ENCODE measurements at regions not wholly inside any gene's neighbourhood (a gene's known extent, or its start where the extent isn't known, plus 50 kb on each side); places are given as distances from the start of the nearest gene placed in this dataset.

DNA sequence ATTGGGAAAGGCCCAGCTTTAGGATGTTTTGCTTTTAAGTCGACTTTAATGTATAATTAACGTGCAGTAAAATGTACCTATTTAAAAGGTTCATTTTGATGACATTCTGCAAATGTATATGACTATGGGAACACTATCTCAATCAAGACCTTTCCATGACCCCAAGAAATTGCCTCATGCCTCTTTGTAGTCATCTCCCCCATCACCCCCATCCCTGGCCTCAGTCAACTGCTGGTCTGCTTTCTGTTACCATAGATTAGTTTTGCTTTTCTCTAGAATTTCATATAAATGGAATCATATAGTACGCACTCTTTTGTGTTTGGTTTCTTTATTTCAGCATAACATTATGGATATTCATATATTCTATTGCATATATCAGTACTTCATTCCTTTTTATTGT lies 80.7 kb upstream of the C9orf72 start:
- intact Hi-C loops (cut with DNase I) = no loop called here
- H3K27ac ChIP-seq = no peak overlapping the region
- H3K4me1 ChIP-seq = no peaks in the 10 kb centered on the region
- no peaks in the 10 kb centered on the region for H3K27me3 ChIP-seq
- no peaks in the 10 kb centered on the region for H3K9me3 ChIP-seq
- no peak overlapping the region for H3K4me3 ChIP-seq
- DNase-seq (ENCODE audit: low spot score in 2 of 2) = no peak
- H3K36me3 ChIP-seq = no peaks in the 10 kb centered on the region
- TF ChIP-seq CTCF (IDR thresholded peaks at IDR 0.05) = no peak

DNA sequence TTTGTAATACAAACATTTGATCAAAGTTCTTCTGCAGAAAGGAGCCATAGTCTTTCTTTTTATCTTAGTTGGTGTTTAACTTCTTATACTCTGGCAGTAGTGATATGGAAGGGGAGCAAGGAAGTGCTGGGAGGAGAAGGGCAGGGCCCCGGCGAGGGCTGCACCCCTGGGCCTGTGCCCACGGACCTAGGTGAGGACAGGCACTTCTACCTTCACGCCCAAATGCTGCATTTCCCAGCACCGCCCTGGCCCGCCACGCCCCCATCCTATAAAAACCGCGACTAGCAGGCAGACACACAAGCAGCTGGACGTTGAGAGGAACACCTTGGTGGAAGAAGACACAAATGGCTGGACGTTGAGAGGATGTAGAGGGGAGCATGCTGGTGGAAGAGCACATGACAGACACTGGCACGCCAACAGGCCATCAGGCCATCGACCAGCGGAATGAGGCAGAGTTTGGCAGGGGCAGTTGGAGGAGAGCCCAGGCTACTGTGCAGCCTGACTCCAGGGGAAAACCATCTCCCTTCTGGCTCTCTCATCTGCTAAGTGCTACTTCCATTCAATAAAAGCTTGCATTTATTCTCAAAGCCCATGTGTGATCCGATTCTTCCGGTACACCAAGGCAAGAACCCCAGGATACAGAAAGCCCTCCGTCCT lies 81.5 kb upstream of the C9orf72 start:
- DNase-seq (ENCODE audit: low spot score in 2 of 2) = no peak
- no peak for TF ChIP-seq CTCF (IDR thresholded peaks at IDR 0.05)
- H3K36me3 ChIP-seq = no peaks in the 10 kb centered on the region
- intact Hi-C loops (cut with DNase I) = no loop called here
- no peaks in the 10 kb centered on the region for H3K4me1 ChIP-seq
- no peak overlapping the region for H3K4me3 ChIP-seq
- H3K27ac ChIP-seq = no peak overlapping the region
- H3K9me3 ChIP-seq = no peaks in the 10 kb centered on the region
- no peaks in the 10 kb centered on the region for H3K27me3 ChIP-seq

GRCh38 chr9:27655441-27655840 lies 82.2 kb upstream of the C9orf72 start:
- no peak for TF ChIP-seq CTCF (IDR thresholded peaks at IDR 0.05)
- no peak for DNase-seq (ENCODE audit: low spot score in 2 of 2)
- intact Hi-C loops (cut with DNase I) = no loop called here
- H3K27me3 ChIP-seq = no peaks in the 10 kb centered on the region
- no peak overlapping the region for H3K4me3 ChIP-seq
- H3K27ac ChIP-seq = no peak overlapping the region
- no peaks in the 10 kb centered on the region for H3K36me3 ChIP-seq
- no peaks in the 10 kb centered on the region for H3K9me3 ChIP-seq
- no peaks in the 10 kb centered on the region for H3K4me1 ChIP-seq

- Histone ChIP-seq H3K27me3 (no peaks in the 10 kb centered on the region), H3K4me1 (no peaks in the 10 kb centered on the region), H3K36me3 (no peaks in the 10 kb centered on the region), H3K4me3 (no peak overlapping the region), H3K9me3 (no peaks in the 10 kb centered on the region), H3K27ac (no peak overlapping the region)
- intact Hi-C loops (cut with DNase I) = no loop called here
- DNase-seq (ENCODE audit: low spot score in 2 of 2) = no peak
- no peak for TF ChIP-seq CTCF (IDR thresholded peaks at IDR 0.05)
Measured at GRCh38 chr9:27659001-27659400, 85.7 kb upstream of the C9orf72 start.

DNA sequence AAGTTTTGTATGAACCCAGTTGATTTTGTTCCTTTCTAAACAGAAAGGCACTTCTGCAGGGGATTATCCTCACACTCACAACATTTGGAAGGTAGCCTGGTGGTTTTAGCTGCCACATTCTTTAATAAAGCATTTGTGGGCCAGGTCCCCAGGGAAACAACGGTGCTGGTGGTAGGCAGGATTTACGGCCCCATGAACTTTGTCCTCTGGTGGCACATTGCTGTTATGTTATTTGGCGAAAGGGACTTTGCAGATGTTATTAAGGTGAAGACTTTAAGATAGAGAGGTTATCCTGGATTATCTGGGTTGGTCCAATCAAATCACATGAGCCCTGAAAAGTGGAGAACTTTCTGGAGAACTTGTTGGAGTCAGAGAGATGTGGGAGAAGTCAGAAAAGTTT lies 86.3 kb upstream of the C9orf72 start:
- Histone ChIP-seq H3K36me3 (no peaks in the 10 kb centered on the region), H3K9me3 (no peaks in the 10 kb centered on the region), H3K4me3 (no peak overlapping the region), H3K27ac (no peak overlapping the region), H3K4me1 (no peaks in the 10 kb centered on the region), H3K27me3 (no peaks in the 10 kb centered on the region)
- intact Hi-C loops (cut with DNase I) = no loop called here
- DNase-seq (ENCODE audit: low spot score in 2 of 2) = no peak
- no peak for TF ChIP-seq CTCF (IDR thresholded peaks at IDR 0.05)

GRCh38 chr9:27660148-27660547 lies 86.9 kb upstream of the C9orf72 start:
- no peaks in the 10 kb centered on the region for H3K36me3 ChIP-seq
- DNase-seq (ENCODE audit: low spot score in 2 of 2) = no peak
- no peak overlapping the region for H3K27ac ChIP-seq
- no peaks in the 10 kb centered on the region for H3K4me1 ChIP-seq
- H3K9me3 ChIP-seq = no peaks in the 10 kb centered on the region
- intact Hi-C loops (cut with DNase I) = no loop called here
- no peak for TF ChIP-seq CTCF (IDR thresholded peaks at IDR 0.05)
- no peaks in the 10 kb centered on the region for H3K27me3 ChIP-seq
- no peak overlapping the region for H3K4me3 ChIP-seq

Measured in ascending aorta (tissue), 2 donors.